NCI-H460 (cell line): ENCODE measurements at regions not wholly inside any gene's neighbourhood (a gene's known extent, or its start where the extent isn't known, plus 50 kb on each side); places are given as distances from the start of the nearest gene placed in this dataset.
A peak's percentile ranks its signal among the peaks of the same experiment; 100 is the strongest.

Experiments used
- DNase-seq: peaks from one replicate; pipeline ENCODE4 v3.0.0-alpha.2; 2016; ENCODE audit warnings: low read depth; ENCODE audit errors: extremely low read depth

GRCh38 chr16:54688339-54688738 is 242.3 kb upstream of the IRX5 start:
- DNase-seq, result no peak

- no peak for DNase-seq
Measured at GRCh38 chr16:54687043-54687899, 243.4 kb upstream of the IRX5 start.

- DNase-seq, result no peak
Measured at GRCh38 chr16:54685682-54686081, 245.0 kb upstream of the IRX5 start.

- no peak for DNase-seq
Measured at GRCh38 chr16:54679531-54679930, 251.1 kb upstream of the IRX5 start.

GRCh38 chr16:54677308-54677950 is 253.2 kb upstream of the IRX5 start:
- DNase-seq, result no peak

GRCh38 chr16:54673313-54673712 is 257.4 kb upstream of the IRX5 start:
- DNase-seq, result no peak

GRCh38 chr16:54672500-54672899 is 258.2 kb upstream of the IRX5 start:
- no peak for DNase-seq

- no peak for DNase-seq
Measured at GRCh38 chr16:54657709-54658102, 273.0 kb upstream of the IRX5 start.

- DNase-seq, result no peak
Measured at GRCh38 chr16:54657058-54657708, 273.5 kb upstream of the IRX5 start.

GRCh38 chr16:54655121-54655590 is 275.5 kb upstream of the IRX5 start:
- DNase-seq, result no peak

GRCh38 chr16:54654429-54654828 is 276.2 kb upstream of the IRX5 start:
- no peak for DNase-seq

- no peak for DNase-seq
Measured at GRCh38 chr16:54652201-54652770, 278.4 kb upstream of the IRX5 start.

- DNase-seq, result no peak
Measured at GRCh38 chr16:54651440-54652195, 279.0 kb upstream of the IRX5 start.

GRCh38 chr16:54649876-54650275 is 280.8 kb upstream of the IRX5 start:
- DNase-seq, result no peak

GRCh38 chr16:54648575-54648974 is 282.1 kb upstream of the IRX5 start:
- DNase-seq, result no peak

- no peak for DNase-seq
Measured at GRCh38 chr16:54647725-54648221, 282.9 kb upstream of the IRX5 start.

- no peak for DNase-seq
Measured at GRCh38 chr16:54647216-54647615, 283.4 kb upstream of the IRX5 start.

GRCh38 chr16:54645345-54645744 is 285.3 kb upstream of the IRX5 start:
- no peak for DNase-seq

- no peak for DNase-seq
Measured at GRCh38 chr16:54636221-54636793, 294.4 kb upstream of the IRX5 start.

GRCh38 chr16:54633943-54634362 is 296.7 kb upstream of the IRX5 start:
- peak; percentile 9 for DNase-seq
